ENCODE measurements at regions not wholly inside any gene's neighbourhood (a gene's known extent, or its start where the extent isn't known, plus 50 kb on each side); places are given as distances from the start of the nearest gene placed in this dataset.
A peak's percentile ranks its signal among the peaks of the same experiment; 100 is the strongest.

DNA sequence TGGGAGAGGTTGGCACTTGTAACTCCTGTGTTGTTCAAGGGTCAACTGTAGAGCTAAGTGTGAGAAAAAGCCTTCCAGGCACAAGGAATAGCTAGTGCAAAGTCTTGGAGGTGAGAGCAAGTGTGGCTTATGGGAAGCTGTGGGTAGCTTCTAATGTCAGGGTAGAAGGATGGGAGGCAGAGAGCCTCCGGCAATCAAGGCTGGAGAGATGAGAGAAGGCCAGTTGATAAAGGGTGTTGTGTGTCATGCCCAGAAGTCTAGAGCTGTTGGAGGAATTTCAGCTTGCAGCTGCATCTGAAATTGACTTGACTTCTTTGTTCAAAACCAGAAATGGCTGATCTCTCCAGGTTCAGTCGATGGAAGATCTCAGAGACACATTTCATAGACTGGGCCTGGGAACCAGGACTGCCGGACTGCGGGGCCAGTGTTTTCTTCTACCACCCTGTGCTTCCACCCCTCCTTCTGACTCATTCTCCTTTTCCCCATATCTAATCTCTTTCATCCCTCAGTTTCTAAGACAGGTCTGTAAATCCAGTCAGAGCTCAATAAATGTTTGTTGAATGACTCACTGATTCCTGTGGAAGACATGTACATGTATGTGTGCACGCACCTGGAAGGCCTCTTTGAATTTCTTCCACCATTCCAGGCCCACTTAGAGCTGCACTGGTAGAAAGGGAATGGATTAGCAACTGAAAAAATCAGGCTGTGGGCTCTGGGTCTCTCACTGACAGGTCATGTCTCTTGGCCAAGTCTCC is 67.8 kb upstream of the KLF4 start:
- no peaks in the 10 kb centered on the region for H3K4me1 ChIP-seq (ENCODE audit: insufficient read depth, insufficient read length)
- no peak for TF ChIP-seq ZNF274 (IDR thresholded peaks at IDR 0.05; ENCODE audit: low read depth, low read length)
- TF ChIP-seq SUZ12 (IDR thresholded peaks at IDR 0.05; ENCODE audit: extremely low read depth, insufficient read depth, insufficient read length): no peak
- no peak for TF ChIP-seq YY1 (IDR thresholded peaks at IDR 0.05; ENCODE audit: insufficient read depth, insufficient read length)
- H3K4me3 ChIP-seq (ENCODE audit: insufficient read length, low read depth): no peak overlapping the region
- H3K36me3 ChIP-seq (ENCODE audit: insufficient read depth, insufficient read length, low read length): no peaks in the 10 kb centered on the region
- H3K27me3 ChIP-seq (ENCODE audit: insufficient read depth, insufficient read length): no peaks in the 10 kb centered on the region
- H3K9ac ChIP-seq (ENCODE audit: insufficient read length, low read depth): no peak overlapping the region
- no peaks in the 10 kb centered on the region for H3K9me3 ChIP-seq (ENCODE audit: insufficient read depth, low read length)
- DNase-seq (ENCODE audit: low read depth, low spot score): no peak

GRCh38 chr9:107554636-107555035 is 65.1 kb upstream of the KLF4 start:
- Histone ChIP-seq H3K4me1 (ENCODE audit: insufficient read depth, insufficient read length) (no peaks in the 10 kb centered on the region), H3K9ac (ENCODE audit: insufficient read length, low read depth) (no peak overlapping the region), H3K9me3 (ENCODE audit: insufficient read depth, low read length) (no peaks in the 10 kb centered on the region), H3K36me3 (ENCODE audit: insufficient read depth, insufficient read length, low read length) (no peaks in the 10 kb centered on the region), H3K4me3 (ENCODE audit: insufficient read length, low read depth) (no peak overlapping the region), H3K27me3 (ENCODE audit: insufficient read depth, insufficient read length) (no peaks in the 10 kb centered on the region)
- TF ChIP-seq SUZ12 (IDR thresholded peaks at IDR 0.05; ENCODE audit: extremely low read depth, insufficient read depth, insufficient read length): no peak
- no peak for TF ChIP-seq ZNF274 (IDR thresholded peaks at IDR 0.05; ENCODE audit: low read depth, low read length)
- TF ChIP-seq YY1 (IDR thresholded peaks at IDR 0.05; ENCODE audit: insufficient read depth, insufficient read length): no peak
- no peak for DNase-seq (ENCODE audit: low read depth, low spot score)

GRCh38 chr9:107548298-107549142 is 59.0 kb upstream of the KLF4 start:
- Histone ChIP-seq H3K4me1 (ENCODE audit: insufficient read depth, insufficient read length) (peaks cover 7% of the 10 kb centered on the region), H3K27me3 (ENCODE audit: insufficient read depth, insufficient read length) (no peaks in the 10 kb centered on the region), H3K9ac (ENCODE audit: insufficient read length, low read depth) (no peak overlapping the region), H3K36me3 (ENCODE audit: insufficient read depth, insufficient read length, low read length) (no peaks in the 10 kb centered on the region), H3K4me3 (ENCODE audit: insufficient read length, low read depth) (no peak overlapping the region), H3K9me3 (ENCODE audit: insufficient read depth, low read length) (no peaks in the 10 kb centered on the region)
- no peak for TF ChIP-seq ZNF274 (IDR thresholded peaks at IDR 0.05; ENCODE audit: low read depth, low read length)
- TF ChIP-seq YY1 (IDR thresholded peaks at IDR 0.05; ENCODE audit: insufficient read depth, insufficient read length): no peak
- TF ChIP-seq SUZ12 (IDR thresholded peaks at IDR 0.05; ENCODE audit: extremely low read depth, insufficient read depth, insufficient read length): no peak
- DNase-seq (ENCODE audit: low read depth, low spot score): no peak

- no peak overlapping the region for H3K9ac ChIP-seq (ENCODE audit: insufficient read length, low read depth)
- peaks cover 7% of the 10 kb centered on the region for H3K4me1 ChIP-seq (ENCODE audit: insufficient read depth, insufficient read length)
- H3K27me3 ChIP-seq (ENCODE audit: insufficient read depth, insufficient read length): no peaks in the 10 kb centered on the region
- no peaks in the 10 kb centered on the region for H3K36me3 ChIP-seq (ENCODE audit: insufficient read depth, insufficient read length, low read length)
- DNase-seq (ENCODE audit: low read depth, low spot score): no peak
- no peak overlapping the region for H3K4me3 ChIP-seq (ENCODE audit: insufficient read length, low read depth)
- no peaks in the 10 kb centered on the region for H3K9me3 ChIP-seq (ENCODE audit: insufficient read depth, low read length)
- TF ChIP-seq SUZ12 (IDR thresholded peaks at IDR 0.05; ENCODE audit: extremely low read depth, insufficient read depth, insufficient read length) (no peak), YY1 (IDR thresholded peaks at IDR 0.05; ENCODE audit: insufficient read depth, insufficient read length) (no peak), ZNF274 (IDR thresholded peaks at IDR 0.05; ENCODE audit: low read depth, low read length) (no peak)
Observed at GRCh38 chr9:107547772-107548297, 58.3 kb upstream of the KLF4 start.

DNA sequence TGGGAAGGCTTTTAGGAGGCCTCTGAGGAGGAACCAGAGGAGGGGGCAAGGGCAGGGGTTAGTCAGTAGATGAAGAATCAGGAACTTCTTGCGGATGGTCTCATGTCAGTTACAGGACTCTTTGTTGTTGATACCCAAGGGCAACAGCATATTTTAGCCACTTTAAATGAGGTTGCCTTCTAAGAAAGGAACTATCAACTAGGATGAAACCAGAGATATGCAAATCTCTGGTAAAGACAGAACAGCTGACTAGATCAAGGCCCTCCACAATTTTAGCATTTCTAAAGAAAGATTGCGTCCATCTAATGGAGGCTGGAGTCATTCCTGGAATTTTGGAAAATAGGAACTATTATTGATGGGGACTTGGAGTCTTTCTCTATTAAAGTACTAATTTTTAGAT is 57.7 kb upstream of the KLF4 start:
- DNase-seq (ENCODE audit: low read depth, low spot score): no peak
- peaks cover 7% of the 10 kb centered on the region for H3K4me1 ChIP-seq (ENCODE audit: insufficient read depth, insufficient read length)
- no peaks in the 10 kb centered on the region for H3K36me3 ChIP-seq (ENCODE audit: insufficient read depth, insufficient read length, low read length)
- H3K9me3 ChIP-seq (ENCODE audit: insufficient read depth, low read length): no peaks in the 10 kb centered on the region
- no peak for TF ChIP-seq SUZ12 (IDR thresholded peaks at IDR 0.05; ENCODE audit: extremely low read depth, insufficient read depth, insufficient read length)
- TF ChIP-seq YY1 (IDR thresholded peaks at IDR 0.05; ENCODE audit: insufficient read depth, insufficient read length): no peak
- H3K4me3 ChIP-seq (ENCODE audit: insufficient read length, low read depth): no peak overlapping the region
- no peaks in the 10 kb centered on the region for H3K27me3 ChIP-seq (ENCODE audit: insufficient read depth, insufficient read length)
- no peak overlapping the region for H3K9ac ChIP-seq (ENCODE audit: insufficient read length, low read depth)

DNA sequence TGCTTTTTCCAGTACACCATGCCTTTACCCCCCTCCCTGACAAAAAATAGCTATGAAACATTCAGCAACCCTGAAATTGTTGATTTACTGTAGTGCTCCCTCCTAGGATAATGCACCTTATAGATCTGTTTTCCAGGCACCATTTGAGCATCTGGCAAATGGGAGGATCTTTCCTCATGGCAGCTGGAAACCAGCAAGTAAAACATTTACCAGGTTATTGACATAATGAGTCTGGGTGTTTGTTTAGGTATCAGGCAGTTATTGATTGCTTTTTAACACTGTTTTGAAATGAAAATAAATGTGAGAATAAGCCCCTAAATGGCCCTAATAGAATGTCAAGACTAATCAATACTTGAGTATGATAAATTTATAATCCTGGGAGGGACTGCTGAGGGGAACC is 57.3 kb upstream of the KLF4 start:
- Histone ChIP-seq H3K27me3 (ENCODE audit: insufficient read depth, insufficient read length) (no peaks in the 10 kb centered on the region), H3K4me1 (ENCODE audit: insufficient read depth, insufficient read length) (peaks cover 7% of the 10 kb centered on the region), H3K9me3 (ENCODE audit: insufficient read depth, low read length) (no peaks in the 10 kb centered on the region), H3K9ac (ENCODE audit: insufficient read length, low read depth) (no peak overlapping the region), H3K4me3 (ENCODE audit: insufficient read length, low read depth) (no peak overlapping the region), H3K36me3 (ENCODE audit: insufficient read depth, insufficient read length, low read length) (no peaks in the 10 kb centered on the region)
- DNase-seq (ENCODE audit: low read depth, low spot score): no peak
- no peak for TF ChIP-seq SUZ12 (IDR thresholded peaks at IDR 0.05; ENCODE audit: extremely low read depth, insufficient read depth, insufficient read length)
- TF ChIP-seq YY1 (IDR thresholded peaks at IDR 0.05; ENCODE audit: insufficient read depth, insufficient read length): no peak
- no peak for TF ChIP-seq ZNF274 (IDR thresholded peaks at IDR 0.05; ENCODE audit: low read depth, low read length)

DNA sequence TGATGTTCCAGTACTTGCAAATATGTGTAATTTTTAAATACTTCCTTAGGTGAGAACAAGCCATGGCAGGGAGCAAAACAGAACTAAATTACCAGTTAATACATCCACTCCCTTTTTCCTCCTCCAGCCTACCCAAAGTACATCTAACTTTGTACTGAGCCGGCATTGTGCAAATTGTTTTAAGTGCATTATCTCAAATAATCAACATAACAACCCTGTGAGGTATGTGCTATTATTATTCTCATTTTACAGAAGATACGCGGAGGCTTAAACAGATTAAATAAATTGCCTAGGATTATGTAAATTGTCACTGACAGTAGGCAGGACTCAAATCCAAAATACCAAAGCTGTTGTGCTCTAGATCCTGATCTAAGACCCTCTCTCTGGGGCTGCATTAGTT is 55.5 kb upstream of the KLF4 start:
- no peak for TF ChIP-seq ZNF274 (IDR thresholded peaks at IDR 0.05; ENCODE audit: low read depth, low read length)
- no peak for TF ChIP-seq SUZ12 (IDR thresholded peaks at IDR 0.05; ENCODE audit: extremely low read depth, insufficient read depth, insufficient read length)
- TF ChIP-seq YY1 (IDR thresholded peaks at IDR 0.05; ENCODE audit: insufficient read depth, insufficient read length): no peak
- H3K9me3 ChIP-seq (ENCODE audit: insufficient read depth, low read length): no peaks in the 10 kb centered on the region
- no peak overlapping the region for H3K9ac ChIP-seq (ENCODE audit: insufficient read length, low read depth)
- DNase-seq (ENCODE audit: low read depth, low spot score): peak; percentile 5
- no peaks in the 10 kb centered on the region for H3K27me3 ChIP-seq (ENCODE audit: insufficient read depth, insufficient read length)
- no peak overlapping the region for H3K4me3 ChIP-seq (ENCODE audit: insufficient read length, low read depth)
- peaks cover 9% of the 10 kb centered on the region for H3K4me1 ChIP-seq (ENCODE audit: insufficient read depth, insufficient read length)
- no peaks in the 10 kb centered on the region for H3K36me3 ChIP-seq (ENCODE audit: insufficient read depth, insufficient read length, low read length)

Data from NT2/D1 (cell line).